HG02642 (cell line): ENCODE measurements at regions not wholly inside any gene's neighbourhood (a gene's known extent, or its start where the extent isn't known, plus 50 kb on each side); places are given as distances from the start of the nearest gene placed in this dataset.

Source experiments
- ATAC-seq: cut with Tn5 transposase; IDR thresholded peaks from one replicate; pipeline ENCODE4 v1.9.1; 2021; ENCODE audit warnings: mild to moderate bottlenecking; ENCODE audit not compliant: unreplicated experiment, poor library complexity

- ATAC-seq, result no peak
Measured at GRCh38 chr6:129778793-129779192, 68.8 kb upstream of the ARHGAP18 start.

GRCh38 chr6:129777371-129777770, 67.4 kb upstream of the ARHGAP18 start:
- ATAC-seq, result no peak

GRCh38 chr6:129776542-129777330, 66.8 kb upstream of the ARHGAP18 start:
- no peak for ATAC-seq

- ATAC-seq, result no peak
Measured at GRCh38 chr6:129774697-129775447, 64.9 kb upstream of the ARHGAP18 start.

GRCh38 chr6:129773304-129773703, 63.3 kb upstream of the ARHGAP18 start:
- ATAC-seq, result no peak

GRCh38 chr6:129771678-129772077, 61.7 kb upstream of the ARHGAP18 start:
- no peak for ATAC-seq

GRCh38 chr6:129767776-129768485, 58.0 kb upstream of the ARHGAP18 start:
- ATAC-seq, result no peak

- peak; percentile 92 for ATAC-seq
Measured at GRCh38 chr6:129766959-129767728, 57.2 kb upstream of the ARHGAP18 start.

- no peak for ATAC-seq
Measured at GRCh38 chr6:129764761-129765407, 54.9 kb upstream of the ARHGAP18 start.

- ATAC-seq, result no peak
Measured at GRCh38 chr6:129759796-129760605, 50.0 kb upstream of the ARHGAP18 start.
